BLaER1 treated with 17β-estradiol and CSF1 and Interleukin-3, amounts not matched to agents 10 nM and 100 nM (cell line): ENCODE measurements at regions not wholly inside any gene's neighbourhood (a gene's known extent, or its start where the extent isn't known, plus 50 kb on each side); places are given as distances from the start of the nearest gene placed in this dataset.
"Not testable (repeated sequence)": the region's sequence is repeated elsewhere in the genome, so short reads cannot be mapped to it uniquely, and the experiment has no call there.

ENCODE experiments used
- H3K27ac ChIP-seq, 11 experiments: shearing (Covaris generic); formaldehyde crosslinking; 2 replicates each; pipeline ENCODE4 v1.8.1; 2022
- H3K27me3 ChIP-seq, 11 experiments: shearing (Covaris generic); formaldehyde crosslinking; 2 replicates each; pipeline ENCODE4 v1.8.1; 2022
- H3K36me3 ChIP-seq, 11 experiments: shearing (Covaris generic); formaldehyde crosslinking; 2 replicates each; pipeline ENCODE4 v1.8.1; 2022
- H3K4me1 ChIP-seq, 10 experiments: shearing (Covaris generic); formaldehyde crosslinking; 2 replicates each; pipeline ENCODE4 v1.8.1; 2022
- H3K4me2 ChIP-seq, 11 experiments: shearing (Covaris generic); formaldehyde crosslinking; 2 replicates each; pipeline ENCODE4 v1.8.1; 2022
- H3K4me3 ChIP-seq, 10 experiments: shearing (Covaris generic); formaldehyde crosslinking; 2 replicates each; pipeline ENCODE4 v1.8.1; 2022
- H3K9ac ChIP-seq, 11 experiments: shearing (Covaris generic); formaldehyde crosslinking; 2 replicates each; pipeline ENCODE4 v1.8.1; 2022
- H3K9me3 ChIP-seq, 11 experiments: shearing (Covaris generic); formaldehyde crosslinking; replicated peaks in 1 of 11; 2 replicates each; pipeline ENCODE4 v1.8.1; 2022
- H4K20me1 ChIP-seq, 11 experiments: shearing (Covaris generic); formaldehyde crosslinking; 2 replicates each; pipeline ENCODE4 v1.8.1; 2022
- Cebpa-rat ChIP-seq, 11 experiments: shearing (Covaris generic); IDR thresholded peaks; 2 replicates each; pipeline ENCODE4 v1.8.1; 2022

DNA sequence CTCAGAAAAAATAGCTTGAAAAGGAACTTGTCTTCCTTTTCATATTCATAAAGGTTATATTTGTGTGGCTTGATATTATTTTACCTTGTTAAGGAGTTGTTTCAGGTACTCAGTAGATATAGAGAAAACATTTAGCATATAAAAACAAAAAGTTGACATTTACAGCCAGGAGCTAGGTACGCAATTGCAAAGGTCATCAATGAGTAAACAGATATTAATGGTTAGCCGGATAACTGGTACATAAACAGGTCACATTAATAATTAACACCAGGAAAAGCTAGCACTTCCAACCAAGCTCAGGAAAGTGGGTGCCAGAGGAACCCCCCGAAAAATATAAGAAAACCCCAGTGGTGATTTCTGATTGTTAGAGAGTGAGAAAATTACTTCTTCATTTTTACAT lies 146.6 kb upstream of the NR2F2 start:
- no peaks in the 10 kb centered on the region for H4K20me1 ChIP-seq
- H3K36me3 ChIP-seq: no peaks in the 10 kb centered on the region
- no peak overlapping the region for H3K9ac ChIP-seq
- TF ChIP-seq Cebpa-rat (IDR thresholded peaks at IDR 0.05): no peak
- peaks cover 0 to 8% (median 0%) of the 10 kb centered on the region in 10 experiments; a peak in 4 of 20 replicates for H3K4me1 ChIP-seq
- H3K4me3 ChIP-seq: no peak overlapping the region
- H3K9me3 ChIP-seq: no peaks in the 10 kb centered on the region
- H3K27ac ChIP-seq: no peak overlapping the region
- H3K27me3 ChIP-seq: no peaks in the 10 kb centered on the region
- H3K4me2 ChIP-seq: no peak overlapping the region

DNA sequence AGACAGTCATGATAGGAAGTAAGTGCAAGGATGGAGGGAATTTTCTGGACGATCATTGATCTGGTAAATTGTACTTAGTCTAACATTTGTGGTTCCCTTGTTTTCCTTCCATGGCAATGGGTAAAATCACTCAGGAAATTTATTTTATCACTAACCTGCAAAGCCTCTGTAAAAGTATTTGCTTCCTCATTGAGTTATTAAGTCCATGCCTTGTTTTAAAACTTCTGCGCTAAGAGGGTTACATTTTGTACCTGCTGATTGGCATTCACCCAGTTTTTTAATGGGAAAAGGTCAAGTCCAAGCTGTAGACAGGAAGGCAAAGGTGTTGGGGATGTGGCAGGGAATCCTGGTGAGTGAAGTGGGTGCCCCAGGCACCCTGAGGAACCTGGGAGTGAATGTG lies 146.2 kb upstream of the NR2F2 start:
- Histone ChIP-seq H3K9me3 (no peaks in the 10 kb centered on the region), H3K27me3 (no peaks in the 10 kb centered on the region), H3K4me1 (peaks cover 0 to 8% (median 0%) of the 10 kb centered on the region in 10 experiments; a peak in 4 of 20 replicates), H3K4me2 (no peak overlapping the region), H3K36me3 (no peaks in the 10 kb centered on the region), H3K4me3 (no peak overlapping the region), H3K27ac (no peak overlapping the region), H3K9ac (no peak overlapping the region), H4K20me1 (no peaks in the 10 kb centered on the region)
- no peak for TF ChIP-seq Cebpa-rat (IDR thresholded peaks at IDR 0.05)

DNA sequence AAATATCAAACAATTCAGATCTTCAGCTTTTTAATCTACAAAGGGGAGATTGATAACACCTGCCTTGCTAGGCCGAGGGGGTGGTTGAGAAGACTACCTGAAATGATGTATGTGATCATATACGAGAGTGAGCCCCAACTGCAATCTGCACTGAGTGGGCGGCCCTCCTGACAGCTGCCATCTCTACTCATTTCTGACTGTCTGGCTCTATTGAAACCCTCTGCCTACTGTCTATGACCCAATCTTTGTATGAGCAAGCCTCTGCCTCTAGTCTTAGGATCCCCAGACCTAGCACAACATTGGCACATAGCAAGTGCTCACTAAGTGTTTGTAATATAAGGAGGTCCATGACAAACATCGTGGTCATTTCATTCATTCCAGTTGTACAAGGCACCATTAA lies 144.4 kb upstream of the NR2F2 start:
- Histone ChIP-seq H3K27ac (no peak overlapping the region), H3K9ac (no peak overlapping the region), H3K27me3 (no peaks in the 10 kb centered on the region), H3K9me3 (no peaks in the 10 kb centered on the region), H3K4me1 (no peaks in the 10 kb centered on the region), H3K4me3 (no peak overlapping the region), H3K36me3 (no peaks in the 10 kb centered on the region), H4K20me1 (no peaks in the 10 kb centered on the region), H3K4me2 (no peak overlapping the region)
- TF ChIP-seq Cebpa-rat (IDR thresholded peaks at IDR 0.05): no peak

DNA sequence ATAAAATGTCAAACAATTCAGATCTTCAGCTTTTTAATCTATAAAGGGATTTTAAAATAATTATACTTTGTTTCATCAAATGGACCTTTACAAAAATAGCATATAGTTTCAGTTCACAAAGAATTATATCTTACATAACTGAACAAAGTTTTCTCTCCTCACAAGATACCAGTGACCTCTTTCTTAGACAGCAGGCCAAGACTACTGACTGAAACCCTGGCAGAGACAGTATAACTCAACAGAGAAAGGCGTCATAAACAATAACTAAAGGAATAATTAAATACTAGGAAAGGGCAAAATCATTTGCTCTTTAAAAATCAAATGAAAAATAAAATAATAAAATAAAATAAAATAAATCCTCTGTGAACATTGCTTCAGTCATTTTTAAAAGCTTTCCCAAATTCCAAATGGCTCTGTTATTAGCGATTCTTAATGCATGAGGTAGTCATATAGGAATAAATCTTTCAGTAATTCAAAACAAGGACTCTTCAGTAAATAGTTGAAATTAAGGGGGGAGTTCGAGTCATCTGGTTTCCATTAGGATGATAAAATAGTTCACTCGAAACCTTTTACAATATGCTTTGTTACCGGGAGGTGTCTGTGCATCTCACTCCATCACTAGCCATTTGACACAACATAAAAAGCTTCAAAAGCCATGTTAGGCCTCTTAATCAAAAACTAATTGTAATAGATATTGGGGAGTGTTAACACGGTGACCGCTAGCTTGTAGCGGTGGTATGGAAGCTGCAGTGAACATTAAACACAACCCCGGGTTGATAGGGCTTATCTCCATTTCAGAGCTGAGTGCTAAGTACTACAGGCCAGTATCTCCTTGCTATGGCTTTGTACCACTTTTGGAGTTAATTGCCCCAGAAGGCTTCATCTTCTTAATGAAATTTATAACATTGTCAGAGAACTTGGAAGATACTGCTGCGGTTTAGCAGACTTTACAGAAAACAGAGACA lies 142.9 kb upstream of the NR2F2 start:
- H3K36me3 ChIP-seq: no peaks in the 10 kb centered on the region
- no peaks in the 10 kb centered on the region for H3K27me3 ChIP-seq
- no peak overlapping the region for H3K4me2 ChIP-seq
- no peaks in the 10 kb centered on the region for H3K4me1 ChIP-seq
- no peaks in the 10 kb centered on the region; a peak in 1 of 22 replicates for H3K9me3 ChIP-seq
- H4K20me1 ChIP-seq: no peaks in the 10 kb centered on the region
- no peak overlapping the region for H3K9ac ChIP-seq
- no peak overlapping the region for H3K4me3 ChIP-seq
- no peak for TF ChIP-seq Cebpa-rat (IDR thresholded peaks at IDR 0.05)
- H3K27ac ChIP-seq: no peak overlapping the region

DNA sequence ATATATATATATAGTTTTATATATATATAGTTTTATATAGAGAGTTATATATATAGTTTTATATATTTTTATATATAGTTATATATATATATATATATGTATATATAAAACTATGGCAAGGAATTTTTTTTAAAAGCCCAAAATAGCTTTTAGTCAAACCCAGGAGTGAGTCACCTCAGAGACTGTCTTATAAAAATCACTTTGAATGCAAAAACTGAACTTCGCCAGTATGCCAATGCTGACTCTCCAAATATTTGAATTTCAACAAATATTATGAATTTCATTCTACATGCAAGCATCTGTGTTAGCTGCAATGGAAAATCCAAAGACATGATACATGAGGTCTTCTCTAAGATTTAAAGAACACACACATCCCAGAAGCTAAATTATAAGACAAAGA lies 132.8 kb upstream of the NR2F2 start:
- no peak overlapping the region for H3K9ac ChIP-seq
- H3K4me2 ChIP-seq: no peak overlapping the region
- H4K20me1 ChIP-seq: no peaks in the 10 kb centered on the region
- H3K27me3 ChIP-seq: no peaks in the 10 kb centered on the region
- H3K9me3 ChIP-seq: peaks cover 0 to 6% (median 0%) of the 10 kb centered on the region in 11 experiments; a peak in 1 of 22 replicates
- TF ChIP-seq Cebpa-rat (IDR thresholded peaks at IDR 0.05): no peak
- no peak overlapping the region for H3K4me3 ChIP-seq
- no peaks in the 10 kb centered on the region for H3K4me1 ChIP-seq
- H3K27ac ChIP-seq: no peak overlapping the region
- H3K36me3 ChIP-seq: no peaks in the 10 kb centered on the region

GRCh38 chr15:96199111-96199510 lies 131.4 kb upstream of the NR2F2 start:
- TF ChIP-seq Cebpa-rat (IDR thresholded peaks at IDR 0.05): no peak
- Histone ChIP-seq H3K27ac (no peak overlapping the region), H3K4me3 (no peak overlapping the region), H4K20me1 (no peaks in the 10 kb centered on the region), H3K27me3 (no peaks in the 10 kb centered on the region), H3K4me1 (no peaks in the 10 kb centered on the region), H3K9me3 (peaks cover 0 to 6% (median 0%) of the 10 kb centered on the region in 11 experiments; a peak in 2 of 22 replicates), H3K4me2 (0 out of 22 replicates have a peak overlapping the region, but pooled peaks of 1 of the 11 experiments have one; percentile 4), H3K36me3 (no peaks in the 10 kb centered on the region), H3K9ac (no peak overlapping the region)

- Histone ChIP-seq H3K27ac (no peak overlapping the region), H3K9ac (no peak overlapping the region), H3K9me3 (peaks cover 0 to 10% (median 0%) of the 10 kb centered on the region in 11 experiments; a peak in 3 of 22 replicates), H3K36me3 (no peaks in the 10 kb centered on the region), H3K4me2 (no peak overlapping the region), H4K20me1 (no peaks in the 10 kb centered on the region), H3K4me1 (no peaks in the 10 kb centered on the region), H3K4me3 (no peak overlapping the region), H3K27me3 (no peaks in the 10 kb centered on the region)
- no peak for TF ChIP-seq Cebpa-rat (IDR thresholded peaks at IDR 0.05)
Measured at GRCh38 chr15:96200357-96200967, 130.0 kb upstream of the NR2F2 start.

DNA sequence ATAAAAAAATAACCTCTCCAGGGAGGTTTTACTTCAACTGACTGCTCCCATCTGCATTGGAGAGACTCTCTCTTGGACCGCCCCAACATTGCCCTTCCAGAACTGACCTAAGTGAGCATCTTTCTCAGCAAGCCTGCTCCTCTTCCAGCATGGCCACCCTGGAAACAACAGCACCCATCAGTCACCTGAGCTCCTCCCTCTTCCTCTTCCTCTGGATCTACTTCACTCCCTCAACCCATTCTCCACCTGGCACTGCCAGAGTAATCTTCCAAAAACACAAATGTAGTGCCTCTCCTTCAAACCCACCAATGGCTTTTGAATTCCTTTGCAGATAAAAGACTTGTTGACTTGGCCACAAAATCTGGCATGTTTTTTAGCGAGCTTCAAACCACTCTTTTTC lies 128.8 kb upstream of the NR2F2 start:
- H3K9ac ChIP-seq: no peak overlapping the region
- H3K27me3 ChIP-seq: no peaks in the 10 kb centered on the region
- H3K4me3 ChIP-seq: no peak overlapping the region
- H3K4me2 ChIP-seq: no peak overlapping the region
- H3K9me3 ChIP-seq: peaks cover 0 to 11% (median 0%) of the 10 kb centered on the region in 11 experiments; a peak in 6 of 22 replicates
- TF ChIP-seq Cebpa-rat (IDR thresholded peaks at IDR 0.05): no peak
- H3K27ac ChIP-seq: no peak overlapping the region
- no peaks in the 10 kb centered on the region for H3K4me1 ChIP-seq
- H4K20me1 ChIP-seq: no peaks in the 10 kb centered on the region
- H3K36me3 ChIP-seq: no peaks in the 10 kb centered on the region

- not testable (repeated sequence) for H3K27me3 ChIP-seq, H3K4me3 ChIP-seq, H3K27ac ChIP-seq, H3K4me2 ChIP-seq, H3K9me3 ChIP-seq, H4K20me1 ChIP-seq, H3K4me1 ChIP-seq, H3K9ac ChIP-seq, H3K36me3 ChIP-seq
Measured at GRCh38 chr15:96205588-96205987, 124.9 kb upstream of the NR2F2 start.
